SK-N-SH (cell line): ENCODE measurements at regions not wholly inside any gene's neighbourhood (a gene's known extent, or its start where the extent isn't known, plus 50 kb on each side); places are given as distances from the start of the nearest gene placed in this dataset.

Source experiments
- CTCF ChIA-PET: fragments of 300-600, 350-600 bp; formaldehyde crosslinking; extraction: SDS; loops from one replicate; lab custom pipeline; 2021; lab: Yijun Ruan, JAX
- POLR2A ChIA-PET: fragments of 350-600 bp; sonication (Branson Sonifier 250); formaldehyde crosslinking; extraction: SDS; loops from one replicate; lab custom pipeline; 2020; ENCODE audit warnings: antibody characterized with exemption, inconsistent platforms; lab: Yijun Ruan, JAX
- DNase-seq: peaks from one replicate; pipeline ENCODE4 v3.0.0; 2012
- H2AFZ ChIP-seq: fragments of 200-600 bp; sonication (generic); 2 replicates; pipeline ENCODE4 v1.8.1; 2016; ENCODE audit warnings: antibody characterized with exemption, mild to moderate bottlenecking, low read depth
- H3F3A ChIP-seq: fragments of 200-600 bp; sonication (generic); replicated peaks from 2 replicates; pipeline ENCODE3; 2016; ENCODE audit warnings: antibody characterized with exemption, mild to moderate bottlenecking; ENCODE audit not compliant: insufficient read depth
- H3K27ac ChIP-seq, 2 experiments: fragments of 200-500 bp in 1 of 2; fragments of 200-600 bp in 1 of 2; sonication (Bioruptor generic) in 1 of 2; sonication (generic), shearing (Covaris generic) in 1 of 2; 2 replicates each; pipeline versions ENCODE4 v1.5.1 to v1.6.1; 2014 to 2016; ENCODE audit warnings: low read depth in 2 of 2, inconsistent platforms in 1 of 2, low read length in 1 of 2, mild to moderate bottlenecking in 1 of 2, mixed read lengths in 1 of 2
- H3K27me3 ChIP-seq: fragments of 200-600 bp; sonication (generic), shearing (Covaris generic); 2 replicates; pipeline ENCODE4 v1.6.1; 2016; ENCODE audit warnings: mixed run types; ENCODE audit not compliant: insufficient read depth
- H3K36me3 ChIP-seq, 2 experiments: fragments of 200-500 bp in 1 of 2; fragments of 200-600 bp in 1 of 2; sonication (Bioruptor generic) in 1 of 2; sonication (generic) in 1 of 2; replicated peaks in 1 of 2; 2 replicates each; pipeline versions ENCODE3 to v1.5.1; 2014 to 2016; ENCODE audit warnings: low read length in 1 of 2, mild to moderate bottlenecking in 1 of 2; ENCODE audit not compliant: insufficient read depth in 2 of 2, control insufficient read depth in 1 of 2
- H3K4me1 ChIP-seq, 2 experiments: fragments of 200-500 bp in 1 of 2; fragments of 200-600 bp in 1 of 2; sonication (Bioruptor generic) in 1 of 2; sonication (generic), shearing (Covaris generic) in 1 of 2; 2 replicates each; pipeline versions ENCODE4 v1.5.1 to v1.6.1; 2014 to 2016; ENCODE audit warnings: low read depth in 1 of 2, low read length in 1 of 2, mixed run types in 1 of 2; ENCODE audit not compliant: insufficient read depth in 2 of 2, control insufficient read depth in 1 of 2
- H3K4me2 ChIP-seq: fragments of 200-600 bp; sonication (generic), shearing (Covaris generic); 2 replicates; pipeline ENCODE4 v1.6.1; 2017; ENCODE audit warnings: mixed run types
- H3K4me3 ChIP-seq, 2 experiments: fragments of 200-500 bp in 1 of 2; fragments of 200-600 bp in 1 of 2; sonication (Bioruptor generic) in 1 of 2; sonication (generic), shearing (Covaris generic) in 1 of 2; 2 replicates each; pipeline versions ENCODE4 v1.5.1 to v1.8.1; 2014 to 2016; ENCODE audit warnings: low read depth in 2 of 2, inconsistent platforms in 1 of 2, low read length in 1 of 2, mild to moderate bottlenecking in 1 of 2, mixed read lengths in 1 of 2, moderate library complexity in 1 of 2
- H3K79me2 ChIP-seq: fragments of 200-600 bp; sonication (generic); 2 replicates; pipeline ENCODE4 v1.8.1; 2017; ENCODE audit warnings: mild to moderate bottlenecking; ENCODE audit not compliant: insufficient read depth
- H3K9ac ChIP-seq: fragments of 200-600 bp; sonication (generic); 2 replicates; pipeline ENCODE4 v1.6.1; 2017; ENCODE audit warnings: mixed run types
- H3K9me2 ChIP-seq: fragments of 200-600 bp; sonication (generic); 2 replicates; pipeline ENCODE4 v1.6.1; 2017; ENCODE audit warnings: mixed run types
- H3K9me3 ChIP-seq: fragments of 200-600 bp; sonication (generic); 2 replicates; pipeline ENCODE4 v1.6.1; 2017; ENCODE audit warnings: mixed run types, mild to moderate bottlenecking, moderate library complexity
- H4K20me1 ChIP-seq: fragments of 200-600 bp; sonication (generic); 2 replicates; pipeline ENCODE4 v1.6.1; 2017; ENCODE audit warnings: mild to moderate bottlenecking, mixed run types; ENCODE audit not compliant: insufficient read depth
- ELF1 ChIP-seq: IDR thresholded peaks from 2 replicates; pipeline ENCODE4 v1.4.0; 2012
- FOXM1 ChIP-seq: IDR thresholded peaks from 2 replicates; pipeline ENCODE4 v1.4.0; 2012; ENCODE audit warnings: low read depth, mild to moderate bottlenecking
- GABPA ChIP-seq: IDR thresholded peaks from 2 replicates; pipeline ENCODE4 v1.4.0; 2012; ENCODE audit warnings: low read depth, mild to moderate bottlenecking
- GATA2 ChIP-seq: sonication (generic); formaldehyde crosslinking; IDR thresholded peaks from 2 replicates; pipeline ENCODE4 v1.5.0; 2020; ENCODE audit warnings: mild to moderate bottlenecking, missing genetic modification reagents
- IRF3 ChIP-seq: fragments of 150-350 bp; IDR thresholded peaks from 2 replicates; pipeline ENCODE4 v1.6.1; 2016; ENCODE audit warnings: mild to moderate bottlenecking, low read depth, low read length
- JUND ChIP-seq: IDR thresholded peaks from 2 replicates; pipeline ENCODE4 v1.4.0; 2012
- MEF2A ChIP-seq: IDR thresholded peaks from 2 replicates; pipeline ENCODE4 v1.4.0; 2012; ENCODE audit warnings: low read depth, borderline replicate concordance
- MXI1 ChIP-seq: IDR thresholded peaks from 2 replicates; pipeline ENCODE4 v1.6.1; 2012; ENCODE audit warnings: mild to moderate bottlenecking, low read depth, low read length, improper control_type of control experiment
- NFIC ChIP-seq: IDR thresholded peaks from 2 replicates; pipeline ENCODE4 v1.4.0; 2012; ENCODE audit warnings: borderline replicate concordance
- PBX3 ChIP-seq: IDR thresholded peaks from 2 replicates; pipeline ENCODE4; 2012
- RAD21 ChIP-seq: IDR thresholded peaks from 2 replicates; pipeline ENCODE4 v1.6.1; 2012; ENCODE audit warnings: mild to moderate bottlenecking, low read length
- RXRA ChIP-seq: IDR thresholded peaks from 2 replicates; pipeline ENCODE4 v1.4.0; 2012; ENCODE audit warnings: low read depth, mild to moderate bottlenecking, borderline replicate concordance
- SMC3 ChIP-seq: IDR thresholded peaks from 2 replicates; pipeline ENCODE4 v1.6.1; 2012; ENCODE audit warnings: low read depth, low read length, improper control_type of control experiment
- TAF1 ChIP-seq: IDR thresholded peaks from 2 replicates; pipeline ENCODE4 v1.6.1; 2012; ENCODE audit warnings: low read depth, mild to moderate bottlenecking, low read length, moderate library complexity, borderline replicate concordance
- TCF12 ChIP-seq: IDR thresholded peaks from 2 replicates; pipeline ENCODE4 v1.4.0; 2012
- TEAD4 ChIP-seq: IDR thresholded peaks from 2 replicates; pipeline ENCODE4 v1.4.0; 2012; ENCODE audit warnings: mild to moderate bottlenecking, borderline replicate concordance; ENCODE audit not compliant: insufficient read depth
- ZBTB33 ChIP-seq: IDR thresholded peaks from 2 replicates; pipeline ENCODE4 v1.4.0; 2012; ENCODE audit warnings: low read depth, borderline replicate concordance
- WGBS: methylation state at CpG from one replicate; pipeline ENCODE4 v1.1.6; 2017; ENCODE audit warnings: low lambda C conversion rate; 5-methylcytosine and 5-hydroxymethylcytosine counted together
- TF ChIP-seq, protein P1 (sequence below): IDR thresholded peaks from 2 replicates; pipeline ENCODE4 v1.6.1; 2012; ENCODE audit warnings: mild to moderate bottlenecking, low read depth, low read length, moderate library complexity

- Histone ChIP-seq H3K9me3 (no peaks in the 10 kb centered on the region), H3K4me2 (no peak overlapping the region), H3K9ac (no peak overlapping the region), H4K20me1 (no peaks in the 10 kb centered on the region), H3K27me3 (no peaks in the 10 kb centered on the region), H3K79me2 (no peaks in the 10 kb centered on the region), H3K9me2 (no peaks in the 10 kb centered on the region), H3K4me1 (no peaks in the 10 kb centered on the region), H3K36me3 (no peaks in the 10 kb centered on the region), H2AFZ (no peak overlapping the region), H3K27ac (no peak overlapping the region), H3K4me3 (no peak overlapping the region), H3F3A (no peaks in the 10 kb centered on the region)
- CTCF ChIA-PET = no interaction called here
- no peak for DNase-seq
- WGBS = 64% methylated on average over 1 of the region's 1 CpG
- TF ChIP-seq RXRA (no peak), TEAD4 (no peak), IRF3 (no peak), PBX3 (no peak)
- POLR2A ChIA-PET = no interaction called here
Observed at GRCh38 chr12:91937706-91938105, 207.9 kb downstream of the BTG1 start.

DNA sequence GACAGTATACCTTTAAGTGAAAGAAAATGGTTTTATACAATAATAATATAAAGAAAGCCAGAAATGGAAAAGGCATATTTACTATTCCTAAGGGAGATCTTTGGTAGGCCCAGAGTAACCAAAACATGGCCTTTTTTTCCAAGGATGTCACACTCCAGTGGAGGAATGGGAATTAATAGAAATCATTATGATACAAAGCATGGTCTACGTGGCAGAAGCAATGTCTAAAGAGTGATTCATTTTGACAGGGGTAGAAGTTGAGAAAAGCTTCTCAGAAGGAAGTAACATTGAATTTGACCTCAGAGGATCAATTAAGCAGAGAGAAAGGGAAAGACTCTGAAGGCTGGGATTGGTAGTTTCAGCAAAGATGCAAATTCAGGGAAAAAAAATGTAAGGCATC is 208.6 kb downstream of the BTG1 start:
- no peak overlapping the region for H3K27ac ChIP-seq
- no peaks in the 10 kb centered on the region for H3K36me3 ChIP-seq
- H3K9me2 ChIP-seq = no peaks in the 10 kb centered on the region
- no peaks in the 10 kb centered on the region for H3K27me3 ChIP-seq
- H3K9me3 ChIP-seq = no peaks in the 10 kb centered on the region
- H2AFZ ChIP-seq = no peak overlapping the region
- POLR2A ChIA-PET = no interaction called here
- no peak for TF ChIP-seq GABPA
- no peak for TF ChIP-seq TAF1
- no peak for TF ChIP-seq MXI1
- no peak for TF ChIP-seq ZBTB33
- no peak for TF ChIP-seq GATA2 (CRISPR knock-in tag)
- TF ChIP-seq TCF12 = no peak
- TF ChIP-seq NFIC = no peak
- TF ChIP-seq RAD21 = no peak
- no peak for TF ChIP-seq MEF2A
- TF ChIP-seq, protein P1, sequence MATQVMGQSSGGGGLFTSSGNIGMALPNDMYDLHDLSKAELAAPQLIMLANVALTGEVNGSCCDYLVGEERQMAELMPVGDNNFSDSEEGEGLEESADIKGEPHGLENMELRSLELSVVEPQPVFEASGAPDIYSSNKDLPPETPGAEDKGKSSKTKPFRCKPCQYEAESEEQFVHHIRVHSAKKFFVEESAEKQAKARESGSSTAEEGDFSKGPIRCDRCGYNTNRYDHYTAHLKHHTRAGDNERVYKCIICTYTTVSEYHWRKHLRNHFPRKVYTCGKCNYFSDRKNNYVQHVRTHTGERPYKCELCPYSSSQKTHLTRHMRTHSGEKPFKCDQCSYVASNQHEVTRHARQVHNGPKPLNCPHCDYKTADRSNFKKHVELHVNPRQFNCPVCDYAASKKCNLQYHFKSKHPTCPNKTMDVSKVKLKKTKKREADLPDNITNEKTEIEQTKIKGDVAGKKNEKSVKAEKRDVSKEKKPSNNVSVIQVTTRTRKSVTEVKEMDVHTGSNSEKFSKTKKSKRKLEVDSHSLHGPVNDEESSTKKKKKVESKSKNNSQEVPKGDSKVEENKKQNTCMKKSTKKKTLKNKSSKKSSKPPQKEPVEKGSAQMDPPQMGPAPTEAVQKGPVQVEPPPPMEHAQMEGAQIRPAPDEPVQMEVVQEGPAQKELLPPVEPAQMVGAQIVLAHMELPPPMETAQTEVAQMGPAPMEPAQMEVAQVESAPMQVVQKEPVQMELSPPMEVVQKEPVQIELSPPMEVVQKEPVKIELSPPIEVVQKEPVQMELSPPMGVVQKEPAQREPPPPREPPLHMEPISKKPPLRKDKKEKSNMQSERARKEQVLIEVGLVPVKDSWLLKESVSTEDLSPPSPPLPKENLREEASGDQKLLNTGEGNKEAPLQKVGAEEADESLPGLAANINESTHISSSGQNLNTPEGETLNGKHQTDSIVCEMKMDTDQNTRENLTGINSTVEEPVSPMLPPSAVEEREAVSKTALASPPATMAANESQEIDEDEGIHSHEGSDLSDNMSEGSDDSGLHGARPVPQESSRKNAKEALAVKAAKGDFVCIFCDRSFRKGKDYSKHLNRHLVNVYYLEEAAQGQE = no peak
- no peak for TF ChIP-seq JUND
- TF ChIP-seq ELF1 = no peak
- no peak for TF ChIP-seq SMC3
- no peak for TF ChIP-seq FOXM1
- DNase-seq = no peak
- no peaks in the 10 kb centered on the region for H3K4me1 ChIP-seq
- H3K4me3 ChIP-seq = no peak overlapping the region
- 73% methylated on average over 1 of the region's 1 CpG for WGBS
- H4K20me1 ChIP-seq = no peaks in the 10 kb centered on the region
- H3F3A ChIP-seq = no peaks in the 10 kb centered on the region
- H3K4me2 ChIP-seq = no peak overlapping the region
- no peaks in the 10 kb centered on the region for H3K79me2 ChIP-seq
- CTCF ChIA-PET = interaction anchor here (0.7 to 1.1 kb wide), 2 partner anchors 71 to 358 kb away, joined by 3 to 4 read pairs; no protein-coding TSS in a partner anchor
- no peak overlapping the region for H3K9ac ChIP-seq
